HG03103 (cell line): ENCODE measurements at regions not wholly inside any gene's neighbourhood (a gene's known extent, or its start where the extent isn't known, plus 50 kb on each side); places are given as distances from the start of the nearest gene placed in this dataset.

ENCODE experiments used
- ATAC-seq: cut with Tn5 transposase; IDR thresholded peaks from one replicate; pipeline ENCODE4 v1.9.1; 2021; ENCODE audit warnings: low read depth; ENCODE audit not compliant: unreplicated experiment

GRCh38 chr2:106628377-106628776, 141.2 kb downstream of the CD8B2 start:
- ATAC-seq: no peak

- no peak for ATAC-seq
Measured at GRCh38 chr2:106629981-106630380, 142.8 kb downstream of the CD8B2 start.

GRCh38 chr2:106631281-106631680, 144.1 kb downstream of the CD8B2 start:
- no peak for ATAC-seq

GRCh38 chr2:106638043-106638442, 150.9 kb downstream of the CD8B2 start:
- ATAC-seq: no peak

GRCh38 chr2:106638580-106638979, 151.4 kb downstream of the CD8B2 start:
- no peak for ATAC-seq

GRCh38 chr2:106642679-106643078, 155.5 kb downstream of the CD8B2 start:
- ATAC-seq: no peak

GRCh38 chr2:106644623-106645022, 157.5 kb downstream of the CD8B2 start:
- ATAC-seq: no peak

GRCh38 chr2:106646605-106647004, 159.4 kb downstream of the CD8B2 start:
- no peak for ATAC-seq

- no peak for ATAC-seq
Measured at GRCh38 chr2:106649306-106649705, 162.1 kb downstream of the CD8B2 start.

- no peak for ATAC-seq
Measured at GRCh38 chr2:106653465-106653864, 166.3 kb downstream of the CD8B2 start.

- no peak for ATAC-seq
Measured at GRCh38 chr2:106658616-106659015, 171.5 kb downstream of the CD8B2 start.

GRCh38 chr2:106664669-106665068, 177.5 kb downstream of the CD8B2 start:
- ATAC-seq: peak; percentile 97

- no peak for ATAC-seq
Measured at GRCh38 chr2:106667478-106668070, 180.4 kb downstream of the CD8B2 start.

GRCh38 chr2:106685180-106685897, 198.2 kb downstream of the CD8B2 start:
- ATAC-seq: no peak

- no peak for ATAC-seq
Measured at GRCh38 chr2:106686814-106687213, 199.2 kb downstream of the ST6GAL2 start.

GRCh38 chr2:106694964-106695470, 190.9 kb downstream of the ST6GAL2 start:
- no peak for ATAC-seq

GRCh38 chr2:106695919-106696318, 190.0 kb downstream of the ST6GAL2 start:
- ATAC-seq: no peak

GRCh38 chr2:106700616-106701015, 185.4 kb downstream of the ST6GAL2 start:
- ATAC-seq: no peak

GRCh38 chr2:106701203-106702022, 184.6 kb downstream of the ST6GAL2 start:
- ATAC-seq: no peak

GRCh38 chr2:106703161-106703560, 182.8 kb downstream of the ST6GAL2 start:
- ATAC-seq: no peak

- ATAC-seq: no peak
Measured at GRCh38 chr2:106704798-106705197, 181.2 kb downstream of the ST6GAL2 start.
